ENCODE measurements at regions not wholly inside any gene's neighbourhood (a gene's known extent, or its start where the extent isn't known, plus 50 kb on each side); places are given as distances from the start of the nearest gene placed in this dataset.

DNA sequence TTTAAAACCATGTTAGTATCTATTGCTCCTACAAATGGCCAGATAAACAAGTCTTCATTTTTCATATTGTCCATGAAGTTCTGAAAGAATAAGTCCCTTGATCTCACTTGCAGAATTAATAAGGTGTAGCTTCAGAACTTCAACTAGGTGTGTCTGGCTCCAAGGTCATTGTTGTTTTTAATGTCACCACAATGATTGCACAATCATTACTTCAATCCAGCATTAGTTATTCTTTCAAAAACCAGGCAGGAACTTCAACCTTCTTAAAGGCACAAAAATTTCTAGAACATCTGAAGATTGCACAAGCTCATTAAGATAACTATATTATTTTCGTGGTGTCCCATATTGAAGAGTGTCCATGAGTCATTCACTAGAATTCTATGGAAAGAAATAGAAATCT is 1386.4 kb downstream of the CDH11 start:
- Histone ChIP-seq H3K9me3 (no peaks in the 10 kb centered on the region), H3K4me3 (no peak overlapping the region), H3K27me3 (no peaks in the 10 kb centered on the region), H3K9ac (ENCODE audit: low read depth in 2 of 2, low read length in 2 of 2) (no peak overlapping the region), H3K36me3 (no peaks in the 10 kb centered on the region), H3K27ac (no peak overlapping the region), H3K4me1 (no peaks in the 10 kb centered on the region)
- intact Hi-C loops (cut with DNase I): no loop called here
- no peak for TF ChIP-seq CTCF (IDR thresholded peaks at IDR 0.05)
- DNase-seq: no peak

- H3K4me3 ChIP-seq: no peak overlapping the region
- DNase-seq: no peak
- no peaks in the 10 kb centered on the region for H3K9me3 ChIP-seq
- no peaks in the 10 kb centered on the region for H3K27me3 ChIP-seq
- H3K27ac ChIP-seq: no peak overlapping the region
- no peaks in the 10 kb centered on the region for H3K36me3 ChIP-seq
- intact Hi-C loops (cut with DNase I): no loop called here
- no peak for TF ChIP-seq CTCF (IDR thresholded peaks at IDR 0.05)
- H3K9ac ChIP-seq (ENCODE audit: low read depth in 2 of 2, low read length in 2 of 2): no peak overlapping the region
- no peaks in the 10 kb centered on the region for H3K4me1 ChIP-seq
Observed at GRCh38 chr16:63720848-63721247, 1401.0 kb downstream of the CDH11 start.

DNA sequence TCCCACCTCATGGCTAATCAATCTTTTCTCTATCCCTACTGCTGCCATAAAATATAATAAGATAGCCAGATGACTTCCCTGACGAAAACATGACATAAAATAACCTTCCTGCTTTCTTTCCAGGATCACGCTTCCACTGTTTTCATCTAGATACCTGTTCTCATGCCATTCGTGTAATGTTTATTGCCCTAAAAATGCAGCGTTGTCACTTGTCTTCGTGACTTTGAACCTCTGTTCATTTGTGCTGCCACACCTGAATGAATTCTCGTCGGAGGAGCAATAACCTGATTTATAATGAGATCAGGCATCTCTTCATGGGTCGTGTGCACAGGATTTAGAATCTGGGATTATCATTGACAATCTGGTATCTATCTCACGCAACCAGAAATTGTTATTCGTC is 1401.9 kb downstream of the CDH11 start:
- no peak overlapping the region for H3K9ac ChIP-seq (ENCODE audit: low read depth in 2 of 2, low read length in 2 of 2)
- no peaks in the 10 kb centered on the region for H3K36me3 ChIP-seq
- H3K27me3 ChIP-seq: no peaks in the 10 kb centered on the region
- H3K27ac ChIP-seq: no peak overlapping the region
- DNase-seq: no peak
- no peak for TF ChIP-seq CTCF (IDR thresholded peaks at IDR 0.05)
- intact Hi-C loops (cut with DNase I): no loop called here
- no peak overlapping the region for H3K4me3 ChIP-seq
- H3K4me1 ChIP-seq: no peaks in the 10 kb centered on the region
- no peaks in the 10 kb centered on the region for H3K9me3 ChIP-seq

GRCh38 chr16:63717806-63718205 is 1404.1 kb downstream of the CDH11 start:
- Histone ChIP-seq H3K4me1 (no peaks in the 10 kb centered on the region), H3K9me3 (no peaks in the 10 kb centered on the region), H3K27ac (no peak overlapping the region), H3K9ac (ENCODE audit: low read depth in 2 of 2, low read length in 2 of 2) (no peak overlapping the region), H3K36me3 (no peaks in the 10 kb centered on the region), H3K4me3 (no peak overlapping the region), H3K27me3 (no peaks in the 10 kb centered on the region)
- intact Hi-C loops (cut with DNase I): no loop called here
- DNase-seq: no peak
- no peak for TF ChIP-seq CTCF (IDR thresholded peaks at IDR 0.05)

DNA sequence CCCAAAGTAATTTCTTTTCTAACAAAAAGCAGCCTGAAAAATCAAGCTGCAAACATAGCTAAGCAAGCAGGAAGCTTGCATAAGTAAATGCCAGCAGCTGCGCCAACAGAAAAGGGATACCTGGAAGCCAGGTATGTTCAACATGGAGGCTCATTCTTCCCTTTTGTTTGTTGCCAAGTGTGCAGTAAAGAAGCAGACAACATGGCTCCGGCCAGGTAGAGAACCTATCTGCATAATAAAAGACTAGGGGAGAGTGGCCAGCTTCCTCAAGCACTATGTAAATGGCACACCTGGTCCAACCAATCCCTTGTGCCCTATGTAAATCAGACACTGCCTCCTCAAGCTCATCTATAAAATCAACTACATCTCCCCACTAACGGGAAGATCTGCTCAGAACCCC is 1407.0 kb downstream of the CDH11 start:
- Histone ChIP-seq H3K4me1 (no peaks in the 10 kb centered on the region), H3K27ac (no peak overlapping the region), H3K4me3 (no peak overlapping the region), H3K9me3 (no peaks in the 10 kb centered on the region), H3K27me3 (no peaks in the 10 kb centered on the region), H3K36me3 (no peaks in the 10 kb centered on the region), H3K9ac (ENCODE audit: low read depth in 2 of 2, low read length in 2 of 2) (no peak overlapping the region)
- no peak for TF ChIP-seq CTCF (IDR thresholded peaks at IDR 0.05)
- DNase-seq: no peak
- intact Hi-C loops (cut with DNase I): no loop called here

- no peaks in the 10 kb centered on the region for H3K27me3 ChIP-seq
- no peak for TF ChIP-seq CTCF (IDR thresholded peaks at IDR 0.05)
- H3K4me3 ChIP-seq: no peak overlapping the region
- H3K9me3 ChIP-seq: no peaks in the 10 kb centered on the region
- intact Hi-C loops (cut with DNase I): no loop called here
- H3K4me1 ChIP-seq: no peaks in the 10 kb centered on the region
- no peak overlapping the region for H3K27ac ChIP-seq
- H3K9ac ChIP-seq (ENCODE audit: low read depth in 2 of 2, low read length in 2 of 2): no peak overlapping the region
- H3K36me3 ChIP-seq: no peaks in the 10 kb centered on the region
- no peak for DNase-seq
Observed at GRCh38 chr16:63712725-63713124, 1409.1 kb downstream of the CDH11 start.

Data from colonic mucosa (tissue), 4 donors.